ENCODE measurements at regions not wholly inside any gene's neighbourhood (a gene's known extent, or its start where the extent isn't known, plus 50 kb on each side); places are given as distances from the start of the nearest gene placed in this dataset.

- TF ChIP-seq TAF1 (IDR thresholded peaks at IDR 0.05; ENCODE audit: borderline replicate concordance, insufficient read depth, low read length) (no peak), SIN3A (IDR thresholded peaks at IDR 0.05; ENCODE audit: borderline replicate concordance, insufficient read depth, low read length) (no peak), POLR2AphosphoS5 (IDR thresholded peaks at IDR 0.05; ENCODE audit: low read depth, low read length) (no peak), FOXP2 (optimal IDR thresholded peaks at IDR 0.05; ENCODE audit: borderline replicate concordance, extremely low read depth, extremely low read length, insufficient read depth) (no peak)
- TF ChIP-seq, protein P1, sequence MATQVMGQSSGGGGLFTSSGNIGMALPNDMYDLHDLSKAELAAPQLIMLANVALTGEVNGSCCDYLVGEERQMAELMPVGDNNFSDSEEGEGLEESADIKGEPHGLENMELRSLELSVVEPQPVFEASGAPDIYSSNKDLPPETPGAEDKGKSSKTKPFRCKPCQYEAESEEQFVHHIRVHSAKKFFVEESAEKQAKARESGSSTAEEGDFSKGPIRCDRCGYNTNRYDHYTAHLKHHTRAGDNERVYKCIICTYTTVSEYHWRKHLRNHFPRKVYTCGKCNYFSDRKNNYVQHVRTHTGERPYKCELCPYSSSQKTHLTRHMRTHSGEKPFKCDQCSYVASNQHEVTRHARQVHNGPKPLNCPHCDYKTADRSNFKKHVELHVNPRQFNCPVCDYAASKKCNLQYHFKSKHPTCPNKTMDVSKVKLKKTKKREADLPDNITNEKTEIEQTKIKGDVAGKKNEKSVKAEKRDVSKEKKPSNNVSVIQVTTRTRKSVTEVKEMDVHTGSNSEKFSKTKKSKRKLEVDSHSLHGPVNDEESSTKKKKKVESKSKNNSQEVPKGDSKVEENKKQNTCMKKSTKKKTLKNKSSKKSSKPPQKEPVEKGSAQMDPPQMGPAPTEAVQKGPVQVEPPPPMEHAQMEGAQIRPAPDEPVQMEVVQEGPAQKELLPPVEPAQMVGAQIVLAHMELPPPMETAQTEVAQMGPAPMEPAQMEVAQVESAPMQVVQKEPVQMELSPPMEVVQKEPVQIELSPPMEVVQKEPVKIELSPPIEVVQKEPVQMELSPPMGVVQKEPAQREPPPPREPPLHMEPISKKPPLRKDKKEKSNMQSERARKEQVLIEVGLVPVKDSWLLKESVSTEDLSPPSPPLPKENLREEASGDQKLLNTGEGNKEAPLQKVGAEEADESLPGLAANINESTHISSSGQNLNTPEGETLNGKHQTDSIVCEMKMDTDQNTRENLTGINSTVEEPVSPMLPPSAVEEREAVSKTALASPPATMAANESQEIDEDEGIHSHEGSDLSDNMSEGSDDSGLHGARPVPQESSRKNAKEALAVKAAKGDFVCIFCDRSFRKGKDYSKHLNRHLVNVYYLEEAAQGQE (IDR thresholded peaks at IDR 0.05; ENCODE audit: insufficient read depth in 1 of 2, low read depth in 2 of 2, low read length in 2 of 2) = no peak
These were observed 74.8 kb upstream of the GPRIN3 start for GRCh38 chr4:89382439-89382838.

DNA sequence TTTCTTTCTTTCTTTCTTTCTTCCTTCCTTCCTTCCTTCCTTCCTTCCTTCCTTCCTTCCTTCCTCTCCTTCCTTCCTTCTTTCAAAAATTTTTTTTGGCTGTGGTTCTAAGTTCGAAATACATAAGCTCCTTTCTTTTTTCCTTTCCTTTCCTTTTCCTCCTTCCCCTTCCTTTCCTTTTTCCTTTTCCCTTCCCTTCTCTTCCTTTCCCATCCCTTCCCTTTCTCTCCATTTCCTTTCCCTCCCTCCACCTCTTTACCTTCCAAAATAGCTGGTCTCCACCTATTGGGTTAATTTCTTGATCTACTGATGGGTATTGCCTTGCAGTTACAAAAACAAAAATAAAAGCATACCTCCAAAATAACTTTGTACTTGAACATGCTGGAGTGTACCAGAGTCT is 73.4 kb upstream of the GPRIN3 start:
- TF ChIP-seq FOXP2 (optimal IDR thresholded peaks at IDR 0.05; ENCODE audit: borderline replicate concordance, extremely low read depth, extremely low read length, insufficient read depth) (no peak), POLR2AphosphoS5 (IDR thresholded peaks at IDR 0.05; ENCODE audit: low read depth, low read length) (no peak), TAF1 (IDR thresholded peaks at IDR 0.05; ENCODE audit: borderline replicate concordance, insufficient read depth, low read length) (no peak), SIN3A (IDR thresholded peaks at IDR 0.05; ENCODE audit: borderline replicate concordance, insufficient read depth, low read length) (no peak)
- TF ChIP-seq, protein P1 (IDR thresholded peaks at IDR 0.05; ENCODE audit: insufficient read depth in 1 of 2, low read depth in 2 of 2, low read length in 2 of 2) = no peak

DNA sequence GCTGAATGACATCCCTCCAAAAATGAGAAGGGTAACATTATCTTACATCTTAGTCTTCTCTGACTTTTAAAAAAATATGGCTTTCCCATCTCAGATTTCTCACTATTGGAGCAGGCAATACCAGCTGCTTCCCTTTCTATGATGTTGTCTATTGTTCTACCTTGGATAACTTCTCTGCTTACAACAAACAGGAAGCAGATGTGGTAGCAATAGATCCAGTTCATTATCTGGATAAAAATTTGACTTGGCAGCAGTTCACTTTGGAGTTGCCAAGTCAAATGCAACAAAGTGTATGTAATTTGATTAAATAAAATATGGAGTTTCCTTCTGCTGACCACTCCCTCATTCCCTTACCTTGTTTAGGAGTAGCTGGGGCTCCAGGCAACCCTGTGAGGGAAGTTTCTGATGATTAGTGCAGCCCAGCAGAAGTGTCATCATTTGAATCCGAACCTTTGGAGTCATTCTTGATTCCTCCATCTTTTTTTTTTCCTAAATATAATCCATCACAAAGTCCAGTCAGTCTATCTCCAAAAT is 72.0 kb upstream of the GPRIN3 start:
- TF ChIP-seq SIN3A (IDR thresholded peaks at IDR 0.05; ENCODE audit: borderline replicate concordance, insufficient read depth, low read length) = no peak

DNA sequence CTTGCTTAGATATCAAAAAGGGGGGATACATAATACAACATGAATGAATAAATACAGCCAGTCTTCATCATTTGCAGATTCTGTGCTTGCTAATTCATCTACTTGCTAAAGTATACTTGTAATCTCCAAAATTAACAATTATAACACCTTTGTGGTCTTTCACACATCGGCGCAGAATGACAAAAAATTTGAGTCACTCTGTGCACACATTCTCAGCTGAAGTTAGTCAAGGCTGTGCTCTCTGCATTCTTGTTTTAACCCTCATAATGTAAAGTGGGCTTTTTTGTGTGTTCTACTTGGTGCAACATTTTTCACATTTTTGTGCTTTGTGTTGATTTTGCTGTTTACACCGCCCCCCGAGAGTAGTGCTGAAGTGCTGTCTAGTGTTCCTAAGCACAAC is 65.8 kb upstream of the GPRIN3 start:
- TF ChIP-seq POLR2AphosphoS5 (IDR thresholded peaks at IDR 0.05; ENCODE audit: low read depth, low read length) = no peak
- no peak for TF ChIP-seq FOXP2 (optimal IDR thresholded peaks at IDR 0.05; ENCODE audit: borderline replicate concordance, extremely low read depth, extremely low read length, insufficient read depth)
- TF ChIP-seq, protein P1 (IDR thresholded peaks at IDR 0.05; ENCODE audit: insufficient read depth in 1 of 2, low read depth in 2 of 2, low read length in 2 of 2) = no peak
- TF ChIP-seq TAF1 (IDR thresholded peaks at IDR 0.05; ENCODE audit: borderline replicate concordance, insufficient read depth, low read length) = no peak
- no peak for TF ChIP-seq SIN3A (IDR thresholded peaks at IDR 0.05; ENCODE audit: borderline replicate concordance, insufficient read depth, low read length)

- TF ChIP-seq TAF1 (IDR thresholded peaks at IDR 0.05; ENCODE audit: borderline replicate concordance, insufficient read depth, low read length) (no peak), SIN3A (IDR thresholded peaks at IDR 0.05; ENCODE audit: borderline replicate concordance, insufficient read depth, low read length) (no peak), FOXP2 (optimal IDR thresholded peaks at IDR 0.05; ENCODE audit: borderline replicate concordance, extremely low read depth, extremely low read length, insufficient read depth) (no peak), POLR2AphosphoS5 (IDR thresholded peaks at IDR 0.05; ENCODE audit: low read depth, low read length) (no peak)
- TF ChIP-seq, protein P1 (IDR thresholded peaks at IDR 0.05; ENCODE audit: insufficient read depth in 1 of 2, low read depth in 2 of 2, low read length in 2 of 2) = no peak
These were observed 64.0 kb upstream of the GPRIN3 start for GRCh38 chr4:89371614-89372013.
